Endothelial cell of umbilical vein (primary cell): ENCODE measurements at regions not wholly inside any gene's neighbourhood (a gene's known extent, or its start where the extent isn't known, plus 50 kb on each side); places are given as distances from the start of the nearest gene placed in this dataset.

ENCODE experiments used
- BruUV-seq: library from RNA; stranded (reverse); fragments of 400-500 nt; replicated peaks from 2 replicates; lab custom pipeline; 2021; lab: Mats Ljungman, UMichigan
- CTCF ChIA-PET: fragments of 300-600, 350-600 bp; sonication (Branson Sonifier 250); formaldehyde crosslinking; loops from one replicate; lab custom pipeline; 2021; ENCODE audit warnings: antibody characterized with exemption, inconsistent platforms; lab: Charles Lee
- POLR2A ChIA-PET: fragments of 300-600, 350-600 bp; sonication (Branson Sonifier 250); formaldehyde crosslinking; loops from one replicate; lab custom pipeline; 2021; ENCODE audit warnings: antibody characterized with exemption, inconsistent platforms; lab: Charles Lee
- DNase-seq: peaks from one replicate; pipeline ENCODE4 v3.0.0-alpha.2; 2011; ENCODE audit warnings: low read depth, low spot score
- FAIRE-seq: peaks from 2 replicates; lab custom pipeline; 2011; peaks lifted over from hg19 to GRCh38; lab: Jason Lieb, UNC
- H2AFZ ChIP-seq: 2 replicates; pipeline ENCODE4 v1.6.0; 2012; ENCODE audit warnings: low read depth, low read length, control low read depth, inconsistent platforms
- H3K27ac ChIP-seq: 2 replicates; pipeline ENCODE4 v1.5.1; 2011; ENCODE audit warnings: low read depth, mild to moderate bottlenecking, control low read depth, low read length, moderate library complexity; ENCODE audit not compliant: insufficient read depth
- H3K27me3 ChIP-seq, 2 experiments: 2 replicates each; pipeline versions ENCODE4 v1.6.0 to v1.6.1; 2011; ENCODE audit warnings: low read length in 2 of 2, mixed read lengths in 1 of 2; ENCODE audit not compliant: control insufficient read depth in 2 of 2, insufficient read depth in 2 of 2
- H3K36me3 ChIP-seq, 2 experiments: 2 replicates in 1 of 2; 3 replicates in 1 of 2; pipeline ENCODE4 v1.5.1; 2011; ENCODE audit warnings: low read length in 2 of 2, mild to moderate bottlenecking in 1 of 2, moderate library complexity in 1 of 2; ENCODE audit not compliant: control insufficient read depth in 2 of 2, insufficient read depth in 2 of 2; ENCODE audit errors: extremely low read depth in 1 of 2
- H3K4me1 ChIP-seq: 3 replicates; pipeline ENCODE4 v1.5.1; 2011; ENCODE audit warnings: mild to moderate bottlenecking, low read length; ENCODE audit not compliant: control insufficient read depth, insufficient read depth; ENCODE audit errors: extremely low read depth
- H3K4me2 ChIP-seq: 2 replicates; pipeline ENCODE4 v1.6.1; 2011; ENCODE audit warnings: low read length, control low read depth, mixed read lengths; ENCODE audit not compliant: insufficient read depth
- H3K4me3 ChIP-seq, 3 experiments: fragments of 200-600 bp in 1 of 3; sonication (generic), shearing (Covaris generic) in 1 of 3; replicated peaks in 1 of 3; 2 replicates each; pipeline ENCODE4 v1.5.1; 2011 to 2016; ENCODE audit warnings: control low read depth in 3 of 3, low read length in 3 of 3, mild to moderate bottlenecking in 2 of 3, inconsistent platforms in 1 of 3, low read depth in 1 of 3, moderate library complexity in 1 of 3; ENCODE audit not compliant: insufficient read depth in 1 of 3
- H3K79me2 ChIP-seq: 2 replicates; pipeline ENCODE4 v1.6.0; 2012; ENCODE audit warnings: low read length, inconsistent platforms; ENCODE audit not compliant: control insufficient read depth, insufficient read depth
- H3K9ac ChIP-seq: replicated peaks from 2 replicates; pipeline ENCODE3; 2011; ENCODE audit warnings: low read length, control low read depth; ENCODE audit not compliant: insufficient read depth; ENCODE audit errors: extremely low read depth
- H3K9me1 ChIP-seq: replicated peaks from 3 replicates; pipeline ENCODE4 v1.6.0; 2011; ENCODE audit warnings: mild to moderate bottlenecking, low read length; ENCODE audit not compliant: control insufficient read depth, insufficient read depth; ENCODE audit errors: extremely low read depth
- H3K9me3 ChIP-seq: replicated peaks from 2 replicates; pipeline ENCODE4 v1.5.1; 2012; ENCODE audit warnings: low read length, inconsistent platforms; ENCODE audit not compliant: control insufficient read depth, insufficient read depth
- H4K20me1 ChIP-seq: replicated peaks from 2 replicates; pipeline ENCODE3; 2011; ENCODE audit warnings: mild to moderate bottlenecking, low read length; ENCODE audit not compliant: control insufficient read depth, insufficient read depth; ENCODE audit errors: extremely low read depth
- CTCF ChIP-seq, 2 donors: IDR thresholded peaks; 1 replicate in 1 of 2; 2 replicates in 1 of 2; pipeline ENCODE4 v1.5.1; 2011; ENCODE audit warnings: low read length in 2 of 2, mild to moderate bottlenecking in 2 of 2, moderate library complexity in 2 of 2, control low read depth in 1 of 2, inconsistent platforms in 1 of 2, low read depth in 1 of 2; ENCODE audit not compliant: insufficient read depth in 1 of 2; ENCODE audit errors: extremely low read depth in 1 of 2
- EZH2 ChIP-seq: IDR thresholded peaks from 2 replicates; pipeline ENCODE4 v1.6.1; 2012; ENCODE audit warnings: borderline replicate concordance, low read depth, mild to moderate bottlenecking, moderate library complexity, low read length, inconsistent platforms; ENCODE audit not compliant: severe bottlenecking
- FOS ChIP-seq: IDR thresholded peaks from 2 replicates; pipeline ENCODE4 v1.6.1; 2011; ENCODE audit warnings: mild to moderate bottlenecking, low read length, moderate library complexity, borderline replicate concordance; ENCODE audit not compliant: insufficient read depth
- GATA2 ChIP-seq: IDR thresholded peaks from 2 replicates; pipeline ENCODE4 v1.7.0; 2011; ENCODE audit warnings: low read depth, mild to moderate bottlenecking, moderate library complexity, mixed read lengths, low read length; ENCODE audit not compliant: insufficient read length, insufficient read depth
- JUN ChIP-seq: IDR thresholded peaks from 2 replicates; pipeline ENCODE4 v1.6.1; 2011; ENCODE audit warnings: borderline replicate concordance, low read depth; ENCODE audit not compliant: insufficient read length, insufficient read depth
- MAX ChIP-seq: IDR thresholded peaks from 2 replicates; pipeline ENCODE4 v1.6.1; 2011; ENCODE audit not compliant: insufficient read depth, insufficient read length
- MYC ChIP-seq: IDR thresholded peaks from one replicate; pipeline ENCODE4 v1.6.1; 2011; ENCODE audit warnings: mild to moderate bottlenecking, low read depth, low read length
- POLR2A ChIP-seq: IDR thresholded peaks from 2 replicates; pipeline ENCODE4 v1.6.1; 2012; ENCODE audit warnings: low read depth, mild to moderate bottlenecking, control low read depth, low read length
- POLR2AphosphoS5 ChIP-seq: IDR thresholded peaks from 2 replicates; pipeline ENCODE4 v1.6.1; 2012; ENCODE audit warnings: low read depth, mild to moderate bottlenecking, control low read depth, low read length, moderate library complexity; ENCODE audit not compliant: insufficient read depth
- dilution Hi-C: fragments of 300-500 bp; cut with MboI; formaldehyde crosslinking; loops from one replicate; pipeline ENCODE4 v1.15.0; 2019; ENCODE audit warnings: low sequenced_read_pairs; ENCODE audit not compliant: extremely low pct_ligation_motif_present
- intact Hi-C: fragments of 100-400 bp; cut with micrococcal nuclease; formaldehyde crosslinking; loops from one replicate; pipeline ENCODE4 v1.10.0; 2022

GRCh38 chr5:57745029-57745428 is 262.4 kb upstream of the ACTBL2 start:
- POLR2A ChIA-PET = no interaction called here
- no peak overlapping the region for H3K9ac ChIP-seq
- no peak overlapping the region for H3K4me3 ChIP-seq
- H2AFZ ChIP-seq = no peak overlapping the region
- H3K9me3 ChIP-seq = no peaks in the 10 kb centered on the region
- dilution Hi-C loops = no loop called here
- no peak overlapping the region for H3K4me2 ChIP-seq
- no peak for TF ChIP-seq POLR2A
- no peak for TF ChIP-seq MYC
- no peak for TF ChIP-seq POLR2AphosphoS5
- no peak for TF ChIP-seq MAX
- TF ChIP-seq EZH2 = no peak
- no peak for TF ChIP-seq FOS
- no peak for TF ChIP-seq JUN
- TF ChIP-seq CTCF (IDR thresholded peaks at IDR 0.05; ENCODE audit: extremely low read depth in 1 of 2, insufficient read depth in 1 of 2, low read depth in 1 of 2, low read length in 2 of 2) = no peak
- TF ChIP-seq GATA2 = no peak
- intact Hi-C loops = no loop called here
- H4K20me1 ChIP-seq = no peaks in the 10 kb centered on the region
- no peaks in the 10 kb centered on the region for H3K36me3 ChIP-seq
- H3K79me2 ChIP-seq = no peaks in the 10 kb centered on the region
- no peaks in the 10 kb centered on the region for H3K9me1 ChIP-seq
- FAIRE-seq = no peak
- H3K27ac ChIP-seq = no peak overlapping the region
- no TSS peak for BruUV-seq
- CTCF ChIA-PET = interaction anchor here (1.5 to 2.2 kb wide), 2 partner anchors 9 to 95 kb away, joined by 4 to 6 read pairs; no protein-coding TSS in a partner anchor
- H3K4me1 ChIP-seq = peaks cover 19% of the 10 kb centered on the region
- no peak for DNase-seq
- H3K27me3 ChIP-seq = no peaks in the 10 kb centered on the region
